Brain microvascular endothelial cell (primary cell): ENCODE measurements at regions not wholly inside any gene's neighbourhood (a gene's known extent, or its start where the extent isn't known, plus 50 kb on each side); places are given as distances from the start of the nearest gene placed in this dataset.

Experiments used
- DNase-seq: peaks from one replicate; pipeline ENCODE4 v3.0.0-alpha.2; 2020
- H3K27ac ChIP-seq: fragments of 250-450 bp; sonication (Bioruptor Pico); 2 replicates; pipeline ENCODE4 v1.5.1; 2020; ENCODE audit warnings: mild to moderate bottlenecking, moderate library complexity
- H3K27me3 ChIP-seq: fragments of 250-450 bp; sonication (Bioruptor Pico); replicated peaks from 2 replicates; pipeline ENCODE4 v1.5.1; 2020; ENCODE audit warnings: mild to moderate bottlenecking
- H3K36me3 ChIP-seq: fragments of 250-450 bp; sonication (Bioruptor Pico); replicated peaks from 2 replicates; pipeline ENCODE4 v1.5.1; 2020; ENCODE audit warnings: mild to moderate bottlenecking
- H3K4me3 ChIP-seq: 2 replicates; pipeline ENCODE4 v1.5.1; 2011; ENCODE audit warnings: low read depth, mild to moderate bottlenecking, control low read depth, low read length, moderate library complexity
- CTCF ChIP-seq: IDR thresholded peaks from 2 replicates; pipeline ENCODE4 v1.5.1; 2011; ENCODE audit warnings: low read depth, mild to moderate bottlenecking, moderate library complexity, low read length, control low read depth, inconsistent platforms; ENCODE audit errors: missing control alignments
- in situ Hi-C: cut with HindIII; loops from 2 replicates; pipeline ENCODE4 v1.10.0; 2017; ENCODE audit warnings: low sequenced_read_pairs, low pct_ligation_motif_present

GRCh38 chr14:83478741-83479140, 1945.1 kb upstream of the SEL1L start:
- Histone ChIP-seq H3K27ac (peak overlapping the region; percentile 67), H3K36me3 (no peaks in the 10 kb centered on the region), H3K4me3 (no peak overlapping the region), H3K27me3 (no peaks in the 10 kb centered on the region)
- peak; percentile 76 for DNase-seq
- no peak for TF ChIP-seq CTCF
- in situ Hi-C loops = no loop called here

GRCh38 chr14:83483063-83483462, 1949.4 kb upstream of the SEL1L start:
- in situ Hi-C loops = no loop called here
- H3K36me3 ChIP-seq = no peaks in the 10 kb centered on the region
- H3K27ac ChIP-seq = peak overlapping the region; percentile 16
- TF ChIP-seq CTCF = no peak
- H3K27me3 ChIP-seq = no peaks in the 10 kb centered on the region
- H3K4me3 ChIP-seq = no peak overlapping the region
- peak; percentile 57 for DNase-seq

GRCh38 chr14:83485591-83485990, 1951.9 kb upstream of the SEL1L start:
- no peak for DNase-seq
- no peak overlapping the region for H3K27ac ChIP-seq
- H3K27me3 ChIP-seq = no peaks in the 10 kb centered on the region
- no peak overlapping the region for H3K4me3 ChIP-seq
- no peaks in the 10 kb centered on the region for H3K36me3 ChIP-seq
- in situ Hi-C loops = no loop called here
- no peak for TF ChIP-seq CTCF

GRCh38 chr14:83491091-83491490, 1957.4 kb upstream of the SEL1L start:
- in situ Hi-C loops = no loop called here
- H3K36me3 ChIP-seq = no peaks in the 10 kb centered on the region
- TF ChIP-seq CTCF = no peak
- no peak overlapping the region for H3K27ac ChIP-seq
- no peaks in the 10 kb centered on the region for H3K27me3 ChIP-seq
- no peak for DNase-seq
- H3K4me3 ChIP-seq = no peak overlapping the region

- no peaks in the 10 kb centered on the region for H3K36me3 ChIP-seq
- H3K4me3 ChIP-seq = no peak overlapping the region
- in situ Hi-C loops = no loop called here
- H3K27ac ChIP-seq = no peak overlapping the region
- DNase-seq = peak; percentile 18
- TF ChIP-seq CTCF = no peak
- H3K27me3 ChIP-seq = no peaks in the 10 kb centered on the region
These were observed 1987.2 kb upstream of the SEL1L start for GRCh38 chr14:83520837-83521236.

- Histone ChIP-seq H3K27me3 (no peaks in the 10 kb centered on the region), H3K4me3 (no peak overlapping the region), H3K36me3 (no peaks in the 10 kb centered on the region), H3K27ac (no peak overlapping the region)
- in situ Hi-C loops = no loop called here
- DNase-seq = no peak
- no peak for TF ChIP-seq CTCF
These were observed 1995.9 kb upstream of the SEL1L start for GRCh38 chr14:83529531-83529930.
